PC-3 (cell line): ENCODE measurements at regions not wholly inside any gene's neighbourhood (a gene's known extent, or its start where the extent isn't known, plus 50 kb on each side); places are given as distances from the start of the nearest gene placed in this dataset.

Experiments used
- EZH2 ChIP-seq: fragments of 300-600 bp; sonication (generic); IDR thresholded peaks from one replicate; pipeline ENCODE4 v1.6.1; 2017; ENCODE audit warnings: antibody characterized with exemption, mild to moderate bottlenecking, low read length; ENCODE audit not compliant: unreplicated experiment
- TF ChIP-seq, protein P1 (sequence below): fragments of 300-600 bp; sonication (generic); conservative IDR thresholded peaks from 2 replicates; pipeline ENCODE4 v1.5.1; 2017; ENCODE audit warnings: antibody characterized with exemption, low read depth, mild to moderate bottlenecking, low read length

DNA sequence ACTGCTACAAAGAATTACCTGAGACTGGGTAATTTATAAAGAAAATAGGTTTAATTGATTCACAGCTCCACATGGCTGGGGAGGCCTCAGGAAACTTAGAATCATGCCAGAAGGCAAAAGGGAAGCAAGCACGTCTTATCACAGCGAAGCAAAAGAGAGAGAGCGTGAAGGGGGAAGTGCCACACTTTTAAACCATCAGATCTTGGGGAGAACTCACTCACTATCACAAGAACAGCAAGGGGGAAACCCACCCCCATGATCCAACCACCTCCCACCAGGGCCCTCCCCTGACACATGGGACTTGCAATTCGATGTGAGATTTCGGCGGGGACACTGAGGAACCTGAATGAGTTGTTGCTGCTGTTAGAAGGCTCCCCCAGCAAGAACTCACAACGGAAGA lies 220.2 kb upstream of the PIEZO2 start:
- TF ChIP-seq, protein P1, sequence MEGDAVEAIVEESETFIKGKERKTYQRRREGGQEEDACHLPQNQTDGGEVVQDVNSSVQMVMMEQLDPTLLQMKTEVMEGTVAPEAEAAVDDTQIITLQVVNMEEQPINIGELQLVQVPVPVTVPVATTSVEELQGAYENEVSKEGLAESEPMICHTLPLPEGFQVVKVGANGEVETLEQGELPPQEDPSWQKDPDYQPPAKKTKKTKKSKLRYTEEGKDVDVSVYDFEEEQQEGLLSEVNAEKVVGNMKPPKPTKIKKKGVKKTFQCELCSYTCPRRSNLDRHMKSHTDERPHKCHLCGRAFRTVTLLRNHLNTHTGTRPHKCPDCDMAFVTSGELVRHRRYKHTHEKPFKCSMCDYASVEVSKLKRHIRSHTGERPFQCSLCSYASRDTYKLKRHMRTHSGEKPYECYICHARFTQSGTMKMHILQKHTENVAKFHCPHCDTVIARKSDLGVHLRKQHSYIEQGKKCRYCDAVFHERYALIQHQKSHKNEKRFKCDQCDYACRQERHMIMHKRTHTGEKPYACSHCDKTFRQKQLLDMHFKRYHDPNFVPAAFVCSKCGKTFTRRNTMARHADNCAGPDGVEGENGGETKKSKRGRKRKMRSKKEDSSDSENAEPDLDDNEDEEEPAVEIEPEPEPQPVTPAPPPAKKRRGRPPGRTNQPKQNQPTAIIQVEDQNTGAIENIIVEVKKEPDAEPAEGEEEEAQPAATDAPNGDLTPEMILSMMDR: no peak
- TF ChIP-seq EZH2: no peak
